ENCODE measurements at regions not wholly inside any gene's neighbourhood (a gene's known extent, or its start where the extent isn't known, plus 50 kb on each side); places are given as distances from the start of the nearest gene placed in this dataset.

- TF ChIP-seq TFE3 (CRISPR knock-in tag; IDR thresholded peaks at IDR 0.05) (0 out of 2 replicates have a peak, but pooled peaks have one; percentile 27), LBX2 (CRISPR knock-in tag; IDR thresholded peaks at IDR 0.05; ENCODE audit: borderline replicate concordance) (no peak), ZNF629 (CRISPR knock-in tag; conservative IDR thresholded peaks at IDR 0.05) (no peak), PAWR (CRISPR knock-in tag; IDR thresholded peaks at IDR 0.05; ENCODE audit: borderline replicate concordance) (no peak), ZNF275 (CRISPR knock-in tag; IDR thresholded peaks at IDR 0.05; ENCODE audit: borderline replicate concordance) (no peak), ZNF879 (CRISPR knock-in tag; IDR thresholded peaks at IDR 0.05) (no peak), RFXANK (CRISPR knock-in tag; IDR thresholded peaks at IDR 0.05) (no peak), HNRNPL (IDR thresholded peaks at IDR 0.05; ENCODE audit: low read depth, low read length) (no peak), ZHX1 (CRISPR knock-in tag; IDR thresholded peaks at IDR 0.05; ENCODE audit: low read depth) (no peak), SMAD1 (CRISPR knock-in tag; IDR thresholded peaks at IDR 0.05; ENCODE audit: borderline replicate concordance, low read depth) (no peak), FOSL1 (CRISPR knock-in tag; IDR thresholded peaks at IDR 0.05; ENCODE audit: borderline replicate concordance) (no peak), GZF1 (CRISPR knock-in tag; IDR thresholded peaks at IDR 0.05) (no peak), ZNF556 (CRISPR knock-in tag; IDR thresholded peaks at IDR 0.05; ENCODE audit: borderline replicate concordance) (no peak), TCF7 (IDR thresholded peaks at IDR 0.05; ENCODE audit: low read depth) (no peak), ZNF704 (CRISPR knock-in tag; IDR thresholded peaks at IDR 0.05; ENCODE audit: borderline replicate concordance) (no peak), HDAC2 (CRISPR knock-in tag; IDR thresholded peaks at IDR 0.05) (peak; percentile 65; the same call in 1 of the 2 replicates), ZNF530 (CRISPR knock-in tag; IDR thresholded peaks at IDR 0.05; ENCODE audit: low read depth) (no peak), FOXP4 (CRISPR knock-in tag; IDR thresholded peaks at IDR 0.05) (peak; percentile 20), ZSCAN30 (CRISPR knock-in tag; IDR thresholded peaks at IDR 0.05) (no peak), MTA3 (CRISPR knock-in tag; IDR thresholded peaks at IDR 0.05) (no peak), ZNF253 (CRISPR knock-in tag; IDR thresholded peaks at IDR 0.05; ENCODE audit: borderline replicate concordance) (no peak)
Measured at GRCh38 chr1:29471487-29472313, 235.4 kb downstream of the PTPRU start (continued).
